LNCaP clone FGC (cell line): ENCODE measurements at regions not wholly inside any gene's neighbourhood (a gene's known extent, or its start where the extent isn't known, plus 50 kb on each side); places are given as distances from the start of the nearest gene placed in this dataset.

Experiments
- DNase-seq: peaks from one replicate; pipeline ENCODE4 v3.0.0-alpha.2; 2011; ENCODE audit warnings: low read depth
- H3K4me3 ChIP-seq: 2 replicates; pipeline ENCODE4 v1.5.1; 2011; ENCODE audit warnings: mild to moderate bottlenecking, low read depth, low read length, control low read depth
- CTCF ChIP-seq: IDR thresholded peaks from 2 replicates; pipeline ENCODE4 v1.5.1; 2012; ENCODE audit warnings: mild to moderate bottlenecking; ENCODE audit not compliant: control insufficient read depth, insufficient read depth; ENCODE audit errors: extremely low read depth

GRCh38 chr18:43876286-43876685, 599.0 kb upstream of the SYT4 start:
- no peak for DNase-seq
- no peak overlapping the region for H3K4me3 ChIP-seq
- no peak for TF ChIP-seq CTCF

DNA sequence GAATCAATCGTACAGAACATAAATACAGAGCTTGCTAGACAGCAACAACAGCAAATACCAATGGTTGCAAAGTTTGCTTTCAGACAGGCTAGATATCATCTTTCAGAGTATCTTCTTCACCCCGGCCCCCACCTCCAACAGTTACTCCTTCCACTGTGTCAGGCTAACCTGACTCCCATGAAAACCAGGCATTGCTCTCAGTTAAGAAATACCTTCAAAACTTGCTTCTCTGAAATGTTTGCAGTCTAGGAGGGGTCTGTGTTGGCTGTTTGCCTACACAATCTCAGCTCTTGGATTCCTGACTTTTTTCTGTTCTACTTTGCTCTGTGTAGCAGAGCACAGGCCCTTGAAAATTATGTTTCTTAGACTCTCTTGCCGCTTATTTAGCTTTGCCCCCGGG, 599.5 kb upstream of the SYT4 start:
- H3K4me3 ChIP-seq = no peak overlapping the region
- TF ChIP-seq CTCF = no peak
- no peak for DNase-seq

GRCh38 chr18:43877616-43878321, 600.5 kb upstream of the SYT4 start:
- TF ChIP-seq CTCF = no peak
- H3K4me3 ChIP-seq = no peak overlapping the region
- DNase-seq = no peak

DNA sequence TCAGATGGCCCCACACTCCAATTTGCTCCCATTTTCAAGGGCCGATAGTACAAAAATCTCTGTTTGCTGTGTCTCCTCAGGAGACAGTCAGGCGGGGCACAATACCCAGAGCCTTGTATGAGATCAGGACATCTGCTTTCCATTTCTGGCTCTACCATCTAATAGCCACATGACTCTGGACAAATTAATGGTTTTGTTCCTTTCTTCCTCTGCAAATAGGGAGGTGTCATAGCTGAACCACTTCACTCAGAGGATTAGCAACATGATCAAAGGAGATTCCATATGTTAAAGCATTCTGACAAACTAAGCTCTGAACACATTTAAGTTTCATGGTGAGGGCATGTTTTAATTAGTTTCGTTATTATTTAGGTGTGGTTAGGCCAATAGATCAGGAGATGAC, 602.1 kb upstream of the SYT4 start:
- no peak overlapping the region for H3K4me3 ChIP-seq
- no peak for TF ChIP-seq CTCF
- no peak for DNase-seq

DNA sequence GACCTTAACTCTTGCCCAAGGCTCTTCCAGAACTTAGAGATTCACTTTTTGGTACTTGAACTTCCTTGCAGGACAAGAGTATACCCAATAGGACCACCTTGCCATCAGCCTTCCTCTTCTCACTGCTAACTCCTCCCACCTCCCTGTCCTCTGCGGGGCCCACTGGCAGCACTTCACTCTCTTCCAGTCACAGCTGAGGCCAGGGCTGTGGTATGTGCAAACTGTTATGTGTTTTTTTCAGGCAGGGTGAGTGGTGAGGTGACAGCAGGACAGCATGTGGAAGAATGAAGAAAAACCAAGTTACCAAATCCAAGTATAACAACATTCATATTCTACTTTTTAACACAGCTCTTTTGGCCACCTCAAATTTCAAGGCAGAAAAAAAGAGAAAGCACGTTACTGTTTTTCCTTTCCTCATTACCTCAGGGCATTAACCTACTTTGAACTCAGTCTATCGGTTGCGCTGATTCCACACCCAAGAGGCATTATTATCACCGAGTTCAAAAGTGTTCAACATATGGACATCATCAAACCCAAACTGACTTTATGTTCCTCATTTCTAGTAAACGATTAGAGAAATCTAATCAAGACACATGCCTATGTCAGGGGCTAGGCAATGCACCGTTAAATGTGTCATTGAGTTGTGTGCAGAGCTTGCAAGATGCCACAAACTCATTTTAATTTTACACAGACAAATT, 605.2 kb upstream of the SYT4 start:
- no peak for TF ChIP-seq CTCF
- no peak for DNase-seq
- H3K4me3 ChIP-seq = no peak overlapping the region

GRCh38 chr18:43883886-43884285, 606.6 kb upstream of the SYT4 start:
- TF ChIP-seq CTCF = no peak
- DNase-seq = no peak

More at GRCh38 chr18:43883886-43884285, 606.6 kb upstream of the SYT4 start:
- H3K4me3 ChIP-seq = no peak overlapping the region
